ENCODE measurements at regions not wholly inside any gene's neighbourhood (a gene's known extent, or its start where the extent isn't known, plus 50 kb on each side); places are given as distances from the start of the nearest gene placed in this dataset.

DNA sequence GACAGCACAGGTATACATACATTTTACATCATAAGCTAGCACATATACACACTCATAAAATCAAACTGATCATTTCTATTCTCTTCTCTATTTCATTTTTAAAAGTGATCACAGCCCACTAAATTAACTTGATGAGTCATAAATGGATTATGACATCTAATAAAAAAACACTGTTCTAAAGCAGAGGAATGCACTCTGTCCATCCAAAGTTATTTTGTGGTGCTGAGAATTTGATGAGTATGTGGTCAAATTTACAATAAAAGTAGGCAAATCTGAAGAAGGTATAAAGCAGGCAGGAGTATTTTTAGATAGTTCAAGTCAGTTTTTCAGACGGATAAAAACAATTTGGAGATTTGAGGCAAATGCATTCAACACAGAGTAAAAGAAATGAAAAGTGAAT, 104.4 kb downstream of the NOL4 start:
- intact Hi-C loops (cut with DNase I; ENCODE audit: low total_unique reads) = no loop called here
- Histone ChIP-seq H3K27ac (no peak overlapping the region), H3K27me3 (no peaks in the 10 kb centered on the region), H3K4me3 (no peak overlapping the region), H3K4me1 (peaks cover 0 to 3% (median 0%) of the 10 kb centered on the region in 4 donors), H3K36me3 (no peaks in the 10 kb centered on the region), H3K9me3 (no peaks in the 10 kb centered on the region)
- WGBS, 2 donors (ENCODE audit: low coverage in 1 of 2) = 79 to 82% methylated on average over 1 of the region's 1 CpG
- in situ Hi-C loops (cut with MboI; ENCODE audit: low pct_ligation_motif_present in 1 of 4, low pct_unique_long_range_greater_than_20kb in 1 of 4, low sequenced_read_pairs in 3 of 4) = loop anchor here in 2 of 4 donors (10.0 to 25.0 kb wide), 2 partner anchors 205 to 667 kb away; no protein-coding TSS in a partner anchor
- no peak for DNase-seq
- TF ChIP-seq, protein P1, sequence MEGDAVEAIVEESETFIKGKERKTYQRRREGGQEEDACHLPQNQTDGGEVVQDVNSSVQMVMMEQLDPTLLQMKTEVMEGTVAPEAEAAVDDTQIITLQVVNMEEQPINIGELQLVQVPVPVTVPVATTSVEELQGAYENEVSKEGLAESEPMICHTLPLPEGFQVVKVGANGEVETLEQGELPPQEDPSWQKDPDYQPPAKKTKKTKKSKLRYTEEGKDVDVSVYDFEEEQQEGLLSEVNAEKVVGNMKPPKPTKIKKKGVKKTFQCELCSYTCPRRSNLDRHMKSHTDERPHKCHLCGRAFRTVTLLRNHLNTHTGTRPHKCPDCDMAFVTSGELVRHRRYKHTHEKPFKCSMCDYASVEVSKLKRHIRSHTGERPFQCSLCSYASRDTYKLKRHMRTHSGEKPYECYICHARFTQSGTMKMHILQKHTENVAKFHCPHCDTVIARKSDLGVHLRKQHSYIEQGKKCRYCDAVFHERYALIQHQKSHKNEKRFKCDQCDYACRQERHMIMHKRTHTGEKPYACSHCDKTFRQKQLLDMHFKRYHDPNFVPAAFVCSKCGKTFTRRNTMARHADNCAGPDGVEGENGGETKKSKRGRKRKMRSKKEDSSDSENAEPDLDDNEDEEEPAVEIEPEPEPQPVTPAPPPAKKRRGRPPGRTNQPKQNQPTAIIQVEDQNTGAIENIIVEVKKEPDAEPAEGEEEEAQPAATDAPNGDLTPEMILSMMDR (IDR thresholded peaks at IDR 0.05) = no peak
- no peak for TF ChIP-seq POLR2A (IDR thresholded peaks at IDR 0.05)
- TF ChIP-seq EP300 (IDR thresholded peaks at IDR 0.05; ENCODE audit: low read depth) = no peak
- TF ChIP-seq POLR2AphosphoS5 (IDR thresholded peaks at IDR 0.05) = no peak

DNA sequence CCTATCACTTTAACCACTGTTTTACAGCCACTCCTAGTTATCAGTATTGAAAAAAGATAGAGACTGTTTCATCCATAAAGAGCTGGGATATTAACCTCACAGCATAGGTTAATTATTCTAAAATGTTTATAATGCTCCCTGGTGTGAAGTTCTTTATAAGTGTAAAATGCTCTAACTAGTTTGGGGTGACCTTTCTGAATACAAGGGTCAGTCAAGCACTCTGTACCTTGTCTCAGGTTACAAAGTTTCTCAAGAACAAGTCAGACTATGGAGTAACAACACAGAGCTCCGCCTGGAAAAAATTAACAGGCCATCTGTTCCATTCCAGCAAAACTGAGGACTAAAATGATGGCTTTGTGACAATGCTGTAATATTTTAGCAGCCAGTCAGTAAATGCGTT, 107.4 kb downstream of the NOL4 start:
- in situ Hi-C loops (cut with MboI; ENCODE audit: low pct_ligation_motif_present in 1 of 4, low pct_unique_long_range_greater_than_20kb in 1 of 4, low sequenced_read_pairs in 3 of 4) (loop anchor here in 1 of 4 donors (25.0 kb wide), 1 partner anchor 670 kb away; no protein-coding TSS in a partner anchor), intact Hi-C loops (cut with DNase I; ENCODE audit: low total_unique reads) (no loop called here)
- peaks cover 0 to 3% (median 0%) of the 10 kb centered on the region in 4 donors for H3K4me1 ChIP-seq
- 63 to 71% methylated on average over 2 of the region's 2 CpGs for WGBS, 2 donors (ENCODE audit: low coverage in 1 of 2)
- TF ChIP-seq, protein P1 (IDR thresholded peaks at IDR 0.05) = no peak
- TF ChIP-seq POLR2A (IDR thresholded peaks at IDR 0.05) (no peak), POLR2AphosphoS5 (IDR thresholded peaks at IDR 0.05) (no peak), EP300 (IDR thresholded peaks at IDR 0.05; ENCODE audit: low read depth) (no peak)
- no peak overlapping the region for H3K27ac ChIP-seq
- no peak overlapping the region for H3K4me3 ChIP-seq
- H3K9me3 ChIP-seq = no peaks in the 10 kb centered on the region
- H3K27me3 ChIP-seq = no peaks in the 10 kb centered on the region
- no peaks in the 10 kb centered on the region for H3K36me3 ChIP-seq
- DNase-seq = no peak

DNA sequence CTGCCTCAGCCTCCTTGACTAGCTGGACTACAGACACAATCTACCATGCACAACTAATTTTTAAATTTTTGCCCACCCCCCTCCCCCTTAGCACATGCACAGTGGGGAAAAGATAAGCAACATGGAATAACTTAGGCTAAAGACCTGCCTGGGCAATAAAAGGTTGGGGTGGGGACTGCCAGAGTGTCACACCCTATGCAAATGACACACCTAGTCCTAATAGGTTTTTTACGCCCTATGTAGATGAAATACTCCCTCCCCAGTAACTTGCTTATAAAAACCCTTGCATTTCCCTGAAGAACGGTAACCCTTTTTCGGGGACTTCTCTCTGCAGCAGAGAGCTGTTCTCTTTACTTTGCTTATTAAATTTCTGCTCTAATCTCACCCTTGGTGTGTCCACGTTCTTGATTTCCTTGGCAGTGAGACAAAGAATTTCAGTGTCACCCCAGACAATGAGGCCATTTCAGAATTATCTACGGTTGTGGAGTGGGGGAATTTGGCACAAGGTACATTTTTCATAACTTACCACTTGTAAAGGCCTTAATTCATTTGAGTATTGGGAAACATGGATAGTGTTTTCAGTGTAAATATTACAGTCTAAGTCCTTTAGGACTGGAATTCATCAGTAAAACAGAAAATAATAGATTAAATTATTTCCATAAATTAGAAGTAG, 109.2 kb downstream of the NOL4 start:
- Histone ChIP-seq H3K9me3 (no peaks in the 10 kb centered on the region), H3K4me1 (no peaks in the 10 kb centered on the region), H3K27ac (no peak overlapping the region), H3K36me3 (no peaks in the 10 kb centered on the region), H3K4me3 (no peak overlapping the region), H3K27me3 (no peaks in the 10 kb centered on the region)
- 65 to 84% methylated on average over 3 to 5 of the region's 5 CpGs for WGBS, 2 donors (ENCODE audit: low coverage in 1 of 2)
- TF ChIP-seq POLR2A (IDR thresholded peaks at IDR 0.05) (no peak), POLR2AphosphoS5 (IDR thresholded peaks at IDR 0.05) (no peak), EP300 (IDR thresholded peaks at IDR 0.05; ENCODE audit: low read depth) (no peak)
- TF ChIP-seq, protein P1 (IDR thresholded peaks at IDR 0.05) = no peak
- DNase-seq = no peak
- intact Hi-C loops (cut with DNase I; ENCODE audit: low total_unique reads) = no loop called here
- in situ Hi-C loops (cut with MboI; ENCODE audit: low pct_ligation_motif_present in 1 of 4, low pct_unique_long_range_greater_than_20kb in 1 of 4, low sequenced_read_pairs in 3 of 4) = loop anchor here in 1 of 4 donors (25.0 kb wide), 1 partner anchor 672 kb away; no protein-coding TSS in a partner anchor

DNA sequence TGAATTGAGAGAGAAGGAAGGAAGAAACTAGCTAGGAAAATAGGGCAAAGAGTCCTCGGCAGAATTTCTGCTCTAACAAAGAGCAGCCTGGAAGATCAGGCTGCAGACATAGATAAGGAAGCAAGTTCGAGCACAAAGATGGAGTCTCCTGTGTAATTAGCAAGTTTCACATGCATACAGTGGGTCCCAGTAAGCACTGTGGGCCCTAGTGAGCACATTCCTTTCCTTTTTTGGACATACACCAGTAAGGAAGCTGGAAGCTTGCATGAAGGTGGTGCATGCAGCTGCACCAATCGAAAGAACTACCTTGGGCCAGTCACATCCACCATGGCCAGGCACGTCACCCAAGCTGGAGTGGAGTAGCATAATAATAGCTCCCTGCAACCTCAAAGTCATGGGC, 109.7 kb downstream of the NOL4 start:
- WGBS, 2 donors (ENCODE audit: low coverage in 1 of 2) = 42 to 82% methylated on average over 2 to 4 of the region's 4 CpGs
- no peaks in the 10 kb centered on the region for H3K9me3 ChIP-seq
- no peak overlapping the region for H3K4me3 ChIP-seq
- DNase-seq = no peak
- TF ChIP-seq EP300 (IDR thresholded peaks at IDR 0.05; ENCODE audit: low read depth) (no peak), POLR2AphosphoS5 (IDR thresholded peaks at IDR 0.05) (no peak), POLR2A (IDR thresholded peaks at IDR 0.05) (no peak)
- TF ChIP-seq, protein P1 (IDR thresholded peaks at IDR 0.05) = no peak
- H3K27me3 ChIP-seq = no peaks in the 10 kb centered on the region
- in situ Hi-C loops (cut with MboI; ENCODE audit: low pct_ligation_motif_present in 1 of 4, low pct_unique_long_range_greater_than_20kb in 1 of 4, low sequenced_read_pairs in 3 of 4) (loop anchor here in 1 of 4 donors (25.0 kb wide), 1 partner anchor 672 kb away; no protein-coding TSS in a partner anchor), intact Hi-C loops (cut with DNase I; ENCODE audit: low total_unique reads) (no loop called here)
- H3K36me3 ChIP-seq = no peaks in the 10 kb centered on the region
- no peak overlapping the region for H3K27ac ChIP-seq
- no peaks in the 10 kb centered on the region for H3K4me1 ChIP-seq
